ENCODE measurements at regions not wholly inside any gene's neighbourhood (a gene's known extent, or its start where the extent isn't known, plus 50 kb on each side); places are given as distances from the start of the nearest gene placed in this dataset.

DNA sequence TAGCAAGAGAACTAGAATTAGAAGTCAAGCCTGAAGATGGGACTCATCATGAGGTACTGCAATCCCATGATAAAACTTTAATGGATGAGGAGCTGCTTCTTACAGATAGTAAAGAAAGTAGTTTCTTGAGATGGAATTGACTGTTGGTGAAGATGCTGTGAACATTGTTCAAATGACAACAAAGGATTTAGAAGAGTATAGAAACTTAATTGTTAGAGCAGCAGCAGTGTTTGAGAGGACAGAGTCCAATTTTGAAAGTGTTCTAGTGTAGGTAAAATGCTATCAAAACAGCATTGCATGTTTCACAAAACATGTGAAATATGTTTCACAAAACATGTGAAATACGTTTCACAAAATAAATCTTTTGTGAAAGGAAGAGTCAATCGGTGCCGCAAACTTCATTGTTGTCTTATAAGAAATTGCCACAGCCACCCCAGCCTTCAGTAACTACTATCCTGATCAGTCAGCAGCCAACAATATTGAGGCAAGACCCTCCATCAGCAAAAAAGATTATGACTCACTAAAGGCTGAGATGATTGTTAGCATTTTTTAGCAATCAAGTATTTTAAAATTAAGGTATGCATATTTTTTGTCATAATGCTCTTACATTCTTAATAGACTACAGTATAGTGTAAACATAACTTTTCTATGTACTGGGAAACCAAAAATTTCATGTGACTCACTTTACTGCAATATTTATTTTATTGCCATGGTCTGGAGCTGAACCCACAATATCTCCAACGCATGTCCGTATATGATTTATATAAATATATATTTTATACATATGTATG is 173.4 kb upstream of the BMP4 start:
- Histone ChIP-seq H3K4me1 (ENCODE audit: control insufficient read depth, extremely low read depth, insufficient read depth, low read length) (no peaks in the 10 kb centered on the region), H3K79me2 (ENCODE audit: control insufficient read depth, insufficient read depth, low read length) (no peaks in the 10 kb centered on the region)
- TF ChIP-seq, protein P1, sequence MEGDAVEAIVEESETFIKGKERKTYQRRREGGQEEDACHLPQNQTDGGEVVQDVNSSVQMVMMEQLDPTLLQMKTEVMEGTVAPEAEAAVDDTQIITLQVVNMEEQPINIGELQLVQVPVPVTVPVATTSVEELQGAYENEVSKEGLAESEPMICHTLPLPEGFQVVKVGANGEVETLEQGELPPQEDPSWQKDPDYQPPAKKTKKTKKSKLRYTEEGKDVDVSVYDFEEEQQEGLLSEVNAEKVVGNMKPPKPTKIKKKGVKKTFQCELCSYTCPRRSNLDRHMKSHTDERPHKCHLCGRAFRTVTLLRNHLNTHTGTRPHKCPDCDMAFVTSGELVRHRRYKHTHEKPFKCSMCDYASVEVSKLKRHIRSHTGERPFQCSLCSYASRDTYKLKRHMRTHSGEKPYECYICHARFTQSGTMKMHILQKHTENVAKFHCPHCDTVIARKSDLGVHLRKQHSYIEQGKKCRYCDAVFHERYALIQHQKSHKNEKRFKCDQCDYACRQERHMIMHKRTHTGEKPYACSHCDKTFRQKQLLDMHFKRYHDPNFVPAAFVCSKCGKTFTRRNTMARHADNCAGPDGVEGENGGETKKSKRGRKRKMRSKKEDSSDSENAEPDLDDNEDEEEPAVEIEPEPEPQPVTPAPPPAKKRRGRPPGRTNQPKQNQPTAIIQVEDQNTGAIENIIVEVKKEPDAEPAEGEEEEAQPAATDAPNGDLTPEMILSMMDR (conservative IDR thresholded peaks at IDR 0.05 in 1 of 2, IDR thresholded peaks at IDR 0.05 in 1 of 2; ENCODE audit: low read depth in 1 of 2, low read length in 2 of 2), result no peak
- no peak for TF ChIP-seq EZH2 (IDR thresholded peaks at IDR 0.05; ENCODE audit: low read length, missing control alignments)

DNA sequence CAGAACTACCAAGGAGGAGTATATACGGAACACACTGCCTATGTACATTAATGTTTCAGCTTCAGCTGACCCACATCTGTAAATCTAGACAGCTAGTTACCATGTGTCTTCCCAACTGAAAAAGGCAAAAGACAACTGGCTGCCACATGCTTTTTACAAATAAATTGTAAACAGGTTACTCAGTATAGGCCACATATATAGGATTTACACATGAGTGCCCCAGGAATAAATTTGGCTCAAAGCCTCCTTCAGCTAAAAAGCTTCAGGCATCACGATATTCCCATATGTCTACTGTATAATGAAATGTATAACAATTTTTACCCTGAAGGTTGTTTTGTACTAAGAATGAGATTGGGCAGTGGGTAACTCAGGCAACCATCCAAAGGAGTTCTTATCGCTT is 175.9 kb upstream of the BMP4 start:
- no peak overlapping the region for H3K4me2 ChIP-seq (ENCODE audit: extremely low read depth, insufficient read depth, low read length)
- H3K79me2 ChIP-seq (ENCODE audit: control insufficient read depth, insufficient read depth, low read length), result no peaks in the 10 kb centered on the region
- TF ChIP-seq, protein P1 (conservative IDR thresholded peaks at IDR 0.05 in 1 of 2, IDR thresholded peaks at IDR 0.05 in 1 of 2; ENCODE audit: low read depth in 1 of 2, low read length in 2 of 2), result no peak
- TF ChIP-seq EZH2 (IDR thresholded peaks at IDR 0.05; ENCODE audit: low read length, missing control alignments), result no peak
- no peak overlapping the region for H3K9ac ChIP-seq (ENCODE audit: insufficient read depth, low read length)
- H3K9me3 ChIP-seq (ENCODE audit: control insufficient read depth, insufficient read depth, low read depth, low read length), result no peaks in the 10 kb centered on the region
- no peaks in the 10 kb centered on the region for H3K4me1 ChIP-seq (ENCODE audit: control insufficient read depth, extremely low read depth, insufficient read depth, low read length)
- H3K4me3 ChIP-seq (replicated peaks in 1 of 4; ENCODE audit: control extremely low read depth in 1 of 4, insufficient read depth in 1 of 4, low read depth in 3 of 4, low read length in 4 of 4), result no peak overlapping the region
- no peaks in the 10 kb centered on the region for H4K20me1 ChIP-seq (ENCODE audit: control insufficient read depth, extremely low read depth, insufficient read depth, low read length)
- H3K27me3 ChIP-seq (ENCODE audit: control insufficient read depth, insufficient read depth, low read length), result no peaks in the 10 kb centered on the region
- H3K36me3 ChIP-seq (ENCODE audit: control insufficient read depth, insufficient read depth, low read length), result no peaks in the 10 kb centered on the region
- DNase-seq (ENCODE audit: low read depth in 2 of 2), result no peak
- no peak overlapping the region for H2AFZ ChIP-seq (ENCODE audit: low read length)
- H3K27ac ChIP-seq (ENCODE audit: insufficient read depth, low read length), result no peak overlapping the region

More for the DNA sequence above, 173.4 kb upstream of the BMP4 start:
- Histone ChIP-seq H3K9ac (ENCODE audit: insufficient read depth, low read length) (no peak overlapping the region), H3K4me2 (ENCODE audit: extremely low read depth, insufficient read depth, low read length) (no peak overlapping the region), H3K4me3 (replicated peaks in 1 of 4; ENCODE audit: control extremely low read depth in 1 of 4, insufficient read depth in 1 of 4, low read depth in 3 of 4, low read length in 4 of 4) (no peak overlapping the region), H3K9me3 (ENCODE audit: control insufficient read depth, insufficient read depth, low read depth, low read length) (no peaks in the 10 kb centered on the region), H2AFZ (ENCODE audit: low read length) (no peak overlapping the region), H3K27me3 (ENCODE audit: control insufficient read depth, insufficient read depth, low read length) (no peaks in the 10 kb centered on the region), H3K27ac (ENCODE audit: insufficient read depth, low read length) (no peak overlapping the region), H3K36me3 (ENCODE audit: control insufficient read depth, insufficient read depth, low read length) (no peaks in the 10 kb centered on the region), H4K20me1 (ENCODE audit: control insufficient read depth, extremely low read depth, insufficient read depth, low read length) (no peaks in the 10 kb centered on the region)
- peak; percentile 8 to 45 for DNase-seq (ENCODE audit: low read depth in 2 of 2)

GRCh38 chr14:54133896-54134295 is 177.3 kb upstream of the BMP4 start:
- Histone ChIP-seq H3K4me1 (ENCODE audit: control insufficient read depth, extremely low read depth, insufficient read depth, low read length) (no peaks in the 10 kb centered on the region), H3K36me3 (ENCODE audit: control insufficient read depth, insufficient read depth, low read length) (no peaks in the 10 kb centered on the region), H4K20me1 (ENCODE audit: control insufficient read depth, extremely low read depth, insufficient read depth, low read length) (no peaks in the 10 kb centered on the region), H3K4me2 (ENCODE audit: extremely low read depth, insufficient read depth, low read length) (no peak overlapping the region), H2AFZ (ENCODE audit: low read length) (no peak overlapping the region), H3K79me2 (ENCODE audit: control insufficient read depth, insufficient read depth, low read length) (no peaks in the 10 kb centered on the region), H3K4me3 (replicated peaks in 1 of 4; ENCODE audit: control extremely low read depth in 1 of 4, insufficient read depth in 1 of 4, low read depth in 3 of 4, low read length in 4 of 4) (no peak overlapping the region), H3K9me3 (ENCODE audit: control insufficient read depth, insufficient read depth, low read depth, low read length) (no peaks in the 10 kb centered on the region), H3K9ac (ENCODE audit: insufficient read depth, low read length) (no peak overlapping the region), H3K27me3 (ENCODE audit: control insufficient read depth, insufficient read depth, low read length) (no peaks in the 10 kb centered on the region), H3K27ac (ENCODE audit: insufficient read depth, low read length) (no peak overlapping the region)
- DNase-seq (ENCODE audit: low read depth in 2 of 2), result peak; percentile 38 to 48
- TF ChIP-seq, protein P1 (conservative IDR thresholded peaks at IDR 0.05 in 1 of 2, IDR thresholded peaks at IDR 0.05 in 1 of 2; ENCODE audit: low read depth in 1 of 2, low read length in 2 of 2), result no peak
- no peak for TF ChIP-seq EZH2 (IDR thresholded peaks at IDR 0.05; ENCODE audit: low read length, missing control alignments)
